IMR-90 (cell line): ENCODE measurements at regions not wholly inside any gene's neighbourhood (a gene's known extent, or its start where the extent isn't known, plus 50 kb on each side); places are given as distances from the start of the nearest gene placed in this dataset.

ENCODE experiments used
- ATAC-seq: fragments of 200-7000 bp; cut with Tn5 transposase; 2 replicates; pipeline ENCODE4 v1.9.1; 2020; ENCODE audit warnings: low read depth, mild to moderate bottlenecking, moderate library complexity
- BruUV-seq: library from RNA; stranded (reverse); fragments of 400-500 nt; replicated peaks from 2 replicates; lab custom pipeline; 2021; lab: Mats Ljungman, UMichigan
- CTCF ChIA-PET: fragments of 300-600 bp; formaldehyde crosslinking; extraction: SDS; loops from one replicate; lab custom pipeline; 2021; ENCODE audit warnings: antibody characterized with exemption; lab: Yijun Ruan, JAX
- POLR2A ChIA-PET: fragments of 300-600 bp; sonication (Branson Sonifier 250); formaldehyde crosslinking; loops from one replicate; lab custom pipeline; 2022; ENCODE audit warnings: antibody characterized with exemption; ENCODE audit not compliant: unreplicated experiment; lab: Charles Lee
- DNase-seq: peaks from one replicate; pipeline ENCODE4 v3.0.0; 2013
- H2AFZ ChIP-seq: replicated peaks from 2 replicates; pipeline ENCODE3; 2013; ENCODE audit warnings: low read length, mild to moderate bottlenecking; ENCODE audit not compliant: poor library complexity
- H2AK5ac ChIP-seq: 2 replicates; pipeline ENCODE4 v1.6.1; 2013; ENCODE audit warnings: low read depth, low read length, inconsistent platforms
- H2AK9ac ChIP-seq: replicated peaks from 2 replicates; pipeline ENCODE3; 2013; ENCODE audit warnings: mild to moderate bottlenecking, low read depth, low read length, moderate library complexity; ENCODE audit not compliant: poor library complexity
- H2BK120ac ChIP-seq: 2 replicates; pipeline ENCODE4 v1.6.1; 2013; ENCODE audit warnings: low read depth, low read length, inconsistent platforms
- H2BK15ac ChIP-seq: 3 replicates; pipeline ENCODE4 v1.6.1; 2013; ENCODE audit warnings: low read depth, low read length, inconsistent platforms
- H2BK20ac ChIP-seq: 2 replicates; pipeline ENCODE4 v1.6.1; 2013; ENCODE audit warnings: low read depth, mild to moderate bottlenecking, inconsistent platforms, low read length, moderate library complexity
- H2BK5ac ChIP-seq: 2 replicates; pipeline ENCODE4 v1.6.1; 2013; ENCODE audit warnings: mild to moderate bottlenecking, low read depth, low read length, inconsistent platforms; ENCODE audit not compliant: poor library complexity, severe bottlenecking
- H3K14ac ChIP-seq: replicated peaks from 2 replicates; pipeline ENCODE4 v1.6.1; 2013; ENCODE audit warnings: low read depth, low read length, inconsistent platforms
- H3K18ac ChIP-seq: 2 replicates; pipeline ENCODE4 v1.6.1; 2013; ENCODE audit warnings: low read depth, low read length, control low read depth
- H3K23ac ChIP-seq: 2 replicates; pipeline ENCODE4 v1.6.1; 2013; ENCODE audit warnings: low read depth, low read length, inconsistent platforms
- H3K27ac ChIP-seq: 2 replicates; pipeline ENCODE4 v1.5.1; 2013; ENCODE audit warnings: mild to moderate bottlenecking, control low read depth, low read length; ENCODE audit not compliant: insufficient read depth
- H3K27me3 ChIP-seq: 2 replicates; pipeline ENCODE4 v1.6.1; 2013; ENCODE audit warnings: low read length; ENCODE audit not compliant: control insufficient read depth, insufficient read depth
- H3K36me3 ChIP-seq: 2 replicates; pipeline ENCODE4 v1.6.1; 2013; ENCODE audit warnings: low read length, mixed read lengths; ENCODE audit not compliant: control insufficient read depth, insufficient read depth
- H3K4ac ChIP-seq: 2 replicates; pipeline ENCODE4 v1.6.1; 2013; ENCODE audit warnings: low read depth, low read length, inconsistent platforms
- H3K4me1 ChIP-seq: 2 replicates; pipeline ENCODE4 v1.6.1; 2013; ENCODE audit warnings: low read length, mixed read lengths; ENCODE audit not compliant: control insufficient read depth, insufficient read depth
- H3K4me2 ChIP-seq: 2 replicates; pipeline ENCODE4 v1.6.1; 2013; ENCODE audit warnings: low read depth, mild to moderate bottlenecking, control low read depth, low read length, moderate library complexity
- H3K4me3 ChIP-seq: 2 replicates; pipeline ENCODE4 v1.5.1; 2013; ENCODE audit warnings: low read depth, mild to moderate bottlenecking, control low read depth, low read length, moderate library complexity; ENCODE audit not compliant: insufficient read depth
- H3K56ac ChIP-seq: 2 replicates; pipeline ENCODE4 v1.6.1; 2013; ENCODE audit warnings: low read length, inconsistent platforms; ENCODE audit not compliant: insufficient read depth; ENCODE audit errors: extremely low read depth
- H3K79me1 ChIP-seq, 2 experiments: 2 replicates each; pipeline ENCODE4 v1.6.1; 2013; ENCODE audit warnings: low read length in 2 of 2, inconsistent platforms in 1 of 2, low read depth in 1 of 2
- H3K9ac ChIP-seq: 2 replicates; pipeline ENCODE4 v1.6.1; 2013; ENCODE audit warnings: low read depth, low read length, control low read depth
- H3K9me1 ChIP-seq: 2 replicates; pipeline ENCODE4 v1.6.1; 2013; ENCODE audit warnings: low read length, inconsistent platforms; ENCODE audit not compliant: insufficient read depth
- H3K9me3 ChIP-seq: 2 replicates; pipeline ENCODE4 v1.6.1; 2013; ENCODE audit warnings: low read length; ENCODE audit not compliant: control insufficient read depth, insufficient read depth
- H4K20me1 ChIP-seq: 2 replicates; pipeline ENCODE4 v1.6.1; 2013; ENCODE audit warnings: low read length, inconsistent platforms; ENCODE audit not compliant: insufficient read depth
- H4K5ac ChIP-seq: 2 replicates; pipeline ENCODE4 v1.6.1; 2013; ENCODE audit warnings: mild to moderate bottlenecking, low read depth, low read length, control low read depth
- H4K8ac ChIP-seq, 2 experiments: 2 replicates each; pipeline ENCODE4 v1.6.1; 2013; ENCODE audit warnings: low read depth in 2 of 2, low read length in 2 of 2, control low read depth in 1 of 2, inconsistent platforms in 1 of 2
- H4K91ac ChIP-seq: 2 replicates; pipeline ENCODE4 v1.6.1; 2013; ENCODE audit warnings: low read depth, low read length, inconsistent platforms; ENCODE audit not compliant: insufficient read depth
- BHLHE40 ChIP-seq: fragments of 150-350 bp; IDR thresholded peaks from 2 replicates; pipeline ENCODE4 v1.6.1; 2016; ENCODE audit warnings: mild to moderate bottlenecking, low read depth, low read length
- CEBPB ChIP-seq: IDR thresholded peaks from 2 replicates; pipeline ENCODE4 v1.6.1; 2012; ENCODE audit warnings: low read depth, low read length, improper control_type of control experiment
- MAZ ChIP-seq: IDR thresholded peaks from 2 replicates; pipeline ENCODE4 v1.6.1; 2012; ENCODE audit warnings: low read depth, mild to moderate bottlenecking, low read length, improper control_type of control experiment, moderate library complexity, borderline replicate concordance
- MXI1 ChIP-seq: IDR thresholded peaks from 2 replicates; pipeline ENCODE4 v1.6.1; 2012; ENCODE audit warnings: low read depth, mild to moderate bottlenecking, low read length, moderate library complexity, borderline replicate concordance
- RAD21 ChIP-seq: IDR thresholded peaks from 2 replicates; pipeline ENCODE4 v1.6.1; 2012; ENCODE audit warnings: low read length, improper control_type of control experiment
- WGBS, 2 experiments: methylation state at CpG; one replicate each; pipeline versions ENCODE4 v1.1.5 to v1.1.7; 2013; ENCODE audit warnings: missing lambda C conversion rate in 2 of 2; ENCODE audit not compliant: insufficient read length in 1 of 2; ENCODE audit errors: extremely low coverage in 2 of 2; 5-methylcytosine and 5-hydroxymethylcytosine counted together
- dilution Hi-C: fragments of 300-500 bp; cut with HindIII; formaldehyde crosslinking; loops from one replicate; pipeline ENCODE4 v1.14.3; 2018; ENCODE audit warnings: low sequenced_read_pairs; ENCODE audit not compliant: unreplicated experiment
- in situ Hi-C: fragments of 300-500 bp; cut with MboI; formaldehyde crosslinking; loops from 3 replicates; pipeline ENCODE4 v1.14.3; 2019; ENCODE audit warnings: low sequenced_read_pairs, inconsistent platforms, mixed read lengths
- intact Hi-C: fragments of 100-400 bp; cut with micrococcal nuclease; formaldehyde crosslinking; loops from 2 replicates; pipeline ENCODE4 v1.10.0; 2022

DNA sequence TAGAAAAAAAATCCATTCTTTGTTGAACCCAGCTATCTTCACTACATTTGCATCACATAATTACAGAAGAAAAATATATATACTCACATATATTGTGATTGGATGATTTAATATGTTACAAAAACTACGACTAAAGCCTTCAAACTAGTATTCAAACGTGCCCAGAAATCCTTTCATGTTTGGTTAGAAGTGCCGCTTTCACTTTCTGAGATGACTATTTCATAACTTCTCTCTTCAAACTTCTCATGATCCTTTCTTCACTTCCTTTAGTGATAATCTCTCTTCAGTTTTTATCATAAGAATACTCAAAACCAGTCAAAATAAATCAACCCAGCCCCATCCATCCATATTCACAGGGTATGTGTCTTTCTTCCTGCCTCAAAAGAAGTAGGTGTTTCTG lies 50.8 kb upstream of the NAF1 start:
- Histone ChIP-seq H4K20me1 (no peaks in the 10 kb centered on the region), H2BK20ac (no peak overlapping the region), H3K23ac (no peak overlapping the region), H4K5ac (no peak overlapping the region), H2AK9ac (no peak overlapping the region), H2AFZ (no peak overlapping the region), H3K14ac (no peak overlapping the region), H2BK120ac (no peak overlapping the region), H3K9me1 (no peaks in the 10 kb centered on the region), H3K4me2 (no peak overlapping the region), H3K27me3 (no peaks in the 10 kb centered on the region), H3K56ac (no peak overlapping the region), H2BK15ac (no peak overlapping the region), H3K9ac (no peak overlapping the region), H3K4me1 (no peaks in the 10 kb centered on the region), H3K9me3 (no peaks in the 10 kb centered on the region), H4K91ac (no peak overlapping the region), H3K36me3 (no peaks in the 10 kb centered on the region), H3K18ac (no peak overlapping the region), H3K4me3 (no peak overlapping the region), H3K27ac (no peak overlapping the region), H3K4ac (no peak overlapping the region), H2AK5ac (no peak overlapping the region), H2BK5ac (no peak overlapping the region), H4K8ac (no peak overlapping the region), H3K79me1 (no peaks in the 10 kb centered on the region)
- ChIA-PET CTCF (no interaction called here), POLR2A (no interaction called here)
- no TSS peak for BruUV-seq
- intact Hi-C loops (no loop called here), in situ Hi-C loops (no loop called here), dilution Hi-C loops (no loop called here)
- no peak for TF ChIP-seq MXI1
- no peak for TF ChIP-seq CEBPB
- TF ChIP-seq BHLHE40: no peak
- TF ChIP-seq RAD21: no peak
- TF ChIP-seq MAZ: no peak
- no peak for ATAC-seq
- DNase-seq: no peak
- no CpG with 5 or more reads among the region's 3 CpGs for WGBS, 2 experiments
